Liver (tissue), 8 donors: ENCODE measurements at regions not wholly inside any gene's neighbourhood (a gene's known extent, or its start where the extent isn't known, plus 50 kb on each side); places are given as distances from the start of the nearest gene placed in this dataset.

ENCODE experiments used
- DNase-seq: peaks from one replicate; pipeline ENCODE4 v3.0.0-alpha.2; 2017; ENCODE audit warnings: low spot score
- H3K27ac ChIP-seq, 2 donors: one replicate each; pipeline ENCODE4 v1.7.0; 2013; ENCODE audit warnings: inconsistent platforms in 2 of 2, low read length in 2 of 2, control low read depth in 1 of 2, low read depth in 1 of 2, mild to moderate bottlenecking in 1 of 2
- H3K27me3 ChIP-seq, 4 donors: one replicate each; pipeline versions ENCODE4 v1.6.1 to v1.7.0; 2013; ENCODE audit warnings: low read length in 3 of 4, inconsistent platforms in 1 of 4, mild to moderate bottlenecking in 1 of 4, moderate library complexity in 1 of 4; ENCODE audit not compliant: control insufficient read depth in 4 of 4, insufficient read depth in 4 of 4
- H3K36me3 ChIP-seq, 4 donors: one replicate each; pipeline versions ENCODE4 v1.6.1 to v1.7.0; 2013; ENCODE audit warnings: low read length in 3 of 4, mild to moderate bottlenecking in 3 of 4, low read depth in 1 of 4, moderate library complexity in 1 of 4; ENCODE audit not compliant: control insufficient read depth in 4 of 4, insufficient read depth in 3 of 4
- H3K4me1 ChIP-seq, 4 donors: one replicate each; pipeline versions ENCODE4 v1.6.1 to v1.7.0; 2013; ENCODE audit warnings: low read length in 3 of 4, mild to moderate bottlenecking in 3 of 4, moderate library complexity in 1 of 4; ENCODE audit not compliant: control insufficient read depth in 4 of 4, insufficient read depth in 4 of 4
- H3K4me3 ChIP-seq, 3 donors: one replicate each; pipeline versions ENCODE4 v1.6.1 to v1.7.0; 2013; ENCODE audit warnings: low read length in 3 of 3, control low read depth in 1 of 3, low read depth in 1 of 3, mild to moderate bottlenecking in 1 of 3
- H3K9ac ChIP-seq, 2 donors: one replicate each; pipeline ENCODE4 v1.7.0; 2013; ENCODE audit warnings: low read length in 2 of 2, mild to moderate bottlenecking in 2 of 2, moderate library complexity in 2 of 2, control low read depth in 1 of 2, low read depth in 1 of 2
- H3K9me3 ChIP-seq, 4 donors: one replicate each; pipeline versions ENCODE4 v1.6.1 to v1.7.0; 2013; ENCODE audit warnings: low read length in 3 of 4; ENCODE audit not compliant: control insufficient read depth in 4 of 4
- ATF3 ChIP-seq: IDR thresholded peaks from 2 replicates; pipeline ENCODE4 v1.6.1; 2016; ENCODE audit warnings: antibody characterized with exemption
- EGR1 ChIP-seq, 2 donors: IDR thresholded peaks; 2 replicates each; pipeline ENCODE4 v1.6.1; 2016 to 2018; ENCODE audit warnings: antibody characterized with exemption in 2 of 2, low read depth in 2 of 2
- FOXA2 ChIP-seq: IDR thresholded peaks from 2 replicates; pipeline ENCODE4 v1.6.1; 2016; ENCODE audit warnings: antibody characterized with exemption
- GABPA ChIP-seq, 2 donors: IDR thresholded peaks in 1 of 2; conservative IDR thresholded peaks in 1 of 2; 2 replicates each; pipeline ENCODE4 v1.6.1; 2016; ENCODE audit warnings: antibody characterized with exemption in 2 of 2, mild to moderate bottlenecking in 1 of 2, moderate library complexity in 1 of 2
- HNF4A ChIP-seq, 2 donors: conservative IDR thresholded peaks; 2 replicates each; pipeline ENCODE4 v1.6.1; 2016; ENCODE audit warnings: antibody characterized with exemption in 2 of 2, mild to moderate bottlenecking in 2 of 2
- MAX ChIP-seq: IDR thresholded peaks from 2 replicates; pipeline ENCODE4 v1.6.1; 2016; ENCODE audit warnings: antibody characterized with exemption
- RAD21 ChIP-seq, 2 donors: IDR thresholded peaks; 2 replicates each; pipeline ENCODE4 v1.6.1; 2016; ENCODE audit warnings: antibody characterized with exemption in 2 of 2, mild to moderate bottlenecking in 2 of 2
- RXRA ChIP-seq, 2 donors: IDR thresholded peaks; 2 replicates each; pipeline ENCODE4 v1.6.1; 2017 to 2018; ENCODE audit warnings: antibody characterized with exemption in 2 of 2, mild to moderate bottlenecking in 1 of 2
- SP1 ChIP-seq: IDR thresholded peaks from 2 replicates; pipeline ENCODE4 v1.6.1; 2018; ENCODE audit warnings: antibody characterized with exemption, mild to moderate bottlenecking
- TAF1 ChIP-seq: conservative IDR thresholded peaks from 2 replicates; pipeline ENCODE4 v1.6.1; 2016; ENCODE audit warnings: antibody characterized with exemption, mild to moderate bottlenecking
- YY1 ChIP-seq: IDR thresholded peaks from 2 replicates; pipeline ENCODE4 v1.6.1; 2016; ENCODE audit warnings: antibody characterized with exemption, mild to moderate bottlenecking
- WGBS: extraction: QIAGEN DNeasy Blood & Tissue Kit; methylation state at CpG from one replicate; pipeline ENCODE4 v1.1.7; 2013; 5-methylcytosine and 5-hydroxymethylcytosine counted together
- TF ChIP-seq, protein P1 (sequence below): fragments of 150-350 bp; IDR thresholded peaks from 2 replicates; pipeline ENCODE4 v1.5.1; 2017; ENCODE audit warnings: improper control_type of control experiment, low read depth, low read length; ENCODE audit not compliant: missing input control
- donor health status: healthy.
- donor health status: healthy.
- donor health status: healthy.
- donor health status: healthy.
- donor health status: healthy.

DNA sequence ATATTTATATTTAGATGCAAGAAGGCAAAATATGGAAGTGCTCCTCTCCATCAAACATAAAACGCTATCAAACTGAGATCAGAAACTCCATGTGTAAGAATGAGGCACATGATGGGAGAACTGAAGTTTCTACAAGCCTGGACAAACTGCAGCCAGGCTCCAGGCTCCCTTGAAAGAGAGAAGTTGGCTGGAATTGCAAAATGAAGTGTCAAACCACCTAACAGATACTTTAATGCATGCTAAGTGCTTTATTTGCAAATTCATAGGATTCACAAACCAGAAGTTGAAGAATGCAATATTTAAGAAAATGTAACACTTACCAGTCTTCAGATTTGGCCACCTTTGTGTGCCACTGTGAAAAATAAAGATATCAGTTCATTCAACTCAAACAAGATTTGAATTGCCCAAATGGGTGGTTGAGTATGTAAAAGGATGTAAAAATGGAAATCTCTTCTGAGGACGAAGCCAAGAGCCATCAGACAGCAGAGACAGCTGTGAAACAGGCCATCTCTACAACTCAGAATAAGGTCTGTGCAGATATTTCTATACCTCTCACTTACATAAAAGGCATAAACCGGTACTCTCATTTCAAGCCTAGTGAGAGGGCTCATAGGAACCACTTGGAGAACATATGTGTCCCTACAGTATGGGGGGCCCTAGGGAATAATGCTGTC, 87.0 kb downstream of the DPPA2 start:
- H3K4me3 ChIP-seq: no peak overlapping the region
- H3K27me3 ChIP-seq: no peaks in the 10 kb centered on the region
- TF ChIP-seq GABPA (IDR thresholded peaks at IDR 0.05 in 1 of 2, conservative IDR thresholded peaks at IDR 0.05 in 1 of 2) (no peak), RXRA (IDR thresholded peaks at IDR 0.05) (no peak), ATF3 (no peak), MAX (no peak), HNF4A (conservative IDR thresholded peaks at IDR 0.05) (no peak), EGR1 (IDR thresholded peaks at IDR 0.05; ENCODE audit: low read depth in 2 of 2) (no peak), FOXA2 (no peak)
- TF ChIP-seq, protein P1, sequence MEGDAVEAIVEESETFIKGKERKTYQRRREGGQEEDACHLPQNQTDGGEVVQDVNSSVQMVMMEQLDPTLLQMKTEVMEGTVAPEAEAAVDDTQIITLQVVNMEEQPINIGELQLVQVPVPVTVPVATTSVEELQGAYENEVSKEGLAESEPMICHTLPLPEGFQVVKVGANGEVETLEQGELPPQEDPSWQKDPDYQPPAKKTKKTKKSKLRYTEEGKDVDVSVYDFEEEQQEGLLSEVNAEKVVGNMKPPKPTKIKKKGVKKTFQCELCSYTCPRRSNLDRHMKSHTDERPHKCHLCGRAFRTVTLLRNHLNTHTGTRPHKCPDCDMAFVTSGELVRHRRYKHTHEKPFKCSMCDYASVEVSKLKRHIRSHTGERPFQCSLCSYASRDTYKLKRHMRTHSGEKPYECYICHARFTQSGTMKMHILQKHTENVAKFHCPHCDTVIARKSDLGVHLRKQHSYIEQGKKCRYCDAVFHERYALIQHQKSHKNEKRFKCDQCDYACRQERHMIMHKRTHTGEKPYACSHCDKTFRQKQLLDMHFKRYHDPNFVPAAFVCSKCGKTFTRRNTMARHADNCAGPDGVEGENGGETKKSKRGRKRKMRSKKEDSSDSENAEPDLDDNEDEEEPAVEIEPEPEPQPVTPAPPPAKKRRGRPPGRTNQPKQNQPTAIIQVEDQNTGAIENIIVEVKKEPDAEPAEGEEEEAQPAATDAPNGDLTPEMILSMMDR: no peak
- no peaks in the 10 kb centered on the region for H3K4me1 ChIP-seq
- 80% methylated on average over 3 of the region's 3 CpGs for WGBS
- H3K36me3 ChIP-seq: no peaks in the 10 kb centered on the region
- H3K9ac ChIP-seq: no peak overlapping the region
- no peak for DNase-seq
- H3K27ac ChIP-seq: no peak overlapping the region
- no peaks in the 10 kb centered on the region for H3K9me3 ChIP-seq

GRCh38 chr3:109234300-109234699, 82.0 kb downstream of the DPPA2 start:
- 81% methylated on average over 5 of the region's 5 CpGs for WGBS
- no peak for TF ChIP-seq GABPA (IDR thresholded peaks at IDR 0.05 in 1 of 2, conservative IDR thresholded peaks at IDR 0.05 in 1 of 2)
- no peak for TF ChIP-seq ATF3
- no peak for TF ChIP-seq MAX
- no peaks in the 10 kb centered on the region for H3K9me3 ChIP-seq
- H3K27me3 ChIP-seq: no peaks in the 10 kb centered on the region
- H3K27ac ChIP-seq: no peak overlapping the region
- H3K9ac ChIP-seq: no peak overlapping the region
- no peaks in the 10 kb centered on the region for H3K4me1 ChIP-seq
- no peaks in the 10 kb centered on the region for H3K36me3 ChIP-seq
- no peak overlapping the region for H3K4me3 ChIP-seq
- DNase-seq: no peak

GRCh38 chr3:109241459-109242186, 74.7 kb downstream of the DPPA2 start:
- Histone ChIP-seq H3K27me3 (no peaks in the 10 kb centered on the region), H3K9me3 (no peaks in the 10 kb centered on the region), H3K27ac (no peak overlapping the region), H3K9ac (no peak overlapping the region), H3K4me3 (no peak overlapping the region), H3K36me3 (no peaks in the 10 kb centered on the region), H3K4me1 (no peaks in the 10 kb centered on the region)
- 46% methylated on average over 5 of the region's 5 CpGs for WGBS
- TF ChIP-seq RXRA (IDR thresholded peaks at IDR 0.05) (no peak), MAX (no peak), GABPA (IDR thresholded peaks at IDR 0.05 in 1 of 2, conservative IDR thresholded peaks at IDR 0.05 in 1 of 2) (no peak), SP1 (no peak), YY1 (no peak), TAF1 (no peak), RAD21 (IDR thresholded peaks at IDR 0.05) (no peak)
- no peak for DNase-seq
